ENCODE measurements at regions not wholly inside any gene's neighbourhood (a gene's known extent, or its start where the extent isn't known, plus 50 kb on each side); places are given as distances from the start of the nearest gene placed in this dataset.
A peak's percentile ranks its signal among the peaks of the same experiment; 100 is the strongest.

DNA sequence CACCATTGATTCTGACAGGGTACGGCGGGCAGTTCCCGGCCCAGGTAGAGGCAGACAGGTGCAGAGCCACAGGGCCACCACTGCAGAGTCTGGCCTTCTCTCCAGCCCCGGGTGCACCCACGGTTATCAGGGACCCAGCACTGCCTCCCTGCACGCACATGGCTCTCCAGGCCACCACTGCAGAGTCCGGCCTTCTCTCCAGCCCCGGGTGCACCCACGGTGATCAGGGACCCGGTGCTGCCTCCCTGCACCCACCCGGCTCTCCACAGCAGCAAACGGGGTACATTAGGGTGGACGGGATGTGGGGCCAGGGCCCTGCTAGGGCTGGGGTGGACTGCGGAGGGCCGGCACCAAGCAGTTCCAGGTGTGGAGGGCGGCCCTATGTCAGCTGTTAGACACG, 272.9 kb downstream of the BRD1 start:
- no peak overlapping the region for H3K4me3 ChIP-seq
- peaks cover 0 to 10% (median 0%) of the 10 kb centered on the region in 9 donors for H3K27me3 ChIP-seq
- H3K9me3 ChIP-seq, result peaks cover 0 to 31% (median 8%) of the 10 kb centered on the region in 12 donors
- WGBS, 4 donors, result 83 to 89% (median 86%) methylated on average over 7 to 17 of the region's 17 CpGs
- DNase-seq (peak in 1 of 5 donors; percentile 49), ATAC-seq (no peak)
- no peaks in the 10 kb centered on the region for H3K36me3 ChIP-seq
- no peak overlapping the region for H3K27ac ChIP-seq
- H3K4me1 ChIP-seq, result peaks cover 0 to 7% (median 0%) of the 10 kb centered on the region in 12 donors
- TF ChIP-seq POLR2A (IDR thresholded peaks at IDR 0.05), result no peak
- TF ChIP-seq, protein P1, sequence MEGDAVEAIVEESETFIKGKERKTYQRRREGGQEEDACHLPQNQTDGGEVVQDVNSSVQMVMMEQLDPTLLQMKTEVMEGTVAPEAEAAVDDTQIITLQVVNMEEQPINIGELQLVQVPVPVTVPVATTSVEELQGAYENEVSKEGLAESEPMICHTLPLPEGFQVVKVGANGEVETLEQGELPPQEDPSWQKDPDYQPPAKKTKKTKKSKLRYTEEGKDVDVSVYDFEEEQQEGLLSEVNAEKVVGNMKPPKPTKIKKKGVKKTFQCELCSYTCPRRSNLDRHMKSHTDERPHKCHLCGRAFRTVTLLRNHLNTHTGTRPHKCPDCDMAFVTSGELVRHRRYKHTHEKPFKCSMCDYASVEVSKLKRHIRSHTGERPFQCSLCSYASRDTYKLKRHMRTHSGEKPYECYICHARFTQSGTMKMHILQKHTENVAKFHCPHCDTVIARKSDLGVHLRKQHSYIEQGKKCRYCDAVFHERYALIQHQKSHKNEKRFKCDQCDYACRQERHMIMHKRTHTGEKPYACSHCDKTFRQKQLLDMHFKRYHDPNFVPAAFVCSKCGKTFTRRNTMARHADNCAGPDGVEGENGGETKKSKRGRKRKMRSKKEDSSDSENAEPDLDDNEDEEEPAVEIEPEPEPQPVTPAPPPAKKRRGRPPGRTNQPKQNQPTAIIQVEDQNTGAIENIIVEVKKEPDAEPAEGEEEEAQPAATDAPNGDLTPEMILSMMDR (IDR thresholded peaks at IDR 0.05), result no peak
- intact Hi-C loops (cut with DNase I), result no loop called here

DNA sequence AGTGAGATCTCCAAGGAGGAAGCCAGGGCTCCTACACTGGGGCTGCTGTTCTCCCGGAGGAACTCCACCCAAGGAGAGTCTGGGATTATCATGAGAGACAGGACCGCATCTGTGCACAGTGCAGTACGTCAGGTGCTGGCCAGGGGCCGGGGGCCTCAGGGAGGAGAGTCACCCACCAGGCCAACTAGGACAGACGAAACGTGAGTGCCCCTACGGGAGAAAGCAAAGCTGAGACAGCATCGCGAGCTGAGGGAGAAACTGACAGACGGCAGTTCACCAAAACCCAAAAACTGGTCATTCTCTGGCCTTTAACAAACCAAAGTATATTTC, 273.4 kb downstream of the BRD1 start:
- H3K27ac ChIP-seq, result no peak overlapping the region
- no peak overlapping the region for H3K4me3 ChIP-seq
- intact Hi-C loops (cut with DNase I), result no loop called here
- H3K4me1 ChIP-seq, result peaks cover 0 to 7% (median 0%) of the 10 kb centered on the region in 12 donors
- H3K9me3 ChIP-seq, result peaks cover 0 to 30% (median 8%) of the 10 kb centered on the region in 12 donors
- peaks cover 0 to 10% (median 0%) of the 10 kb centered on the region in 9 donors for H3K27me3 ChIP-seq
- WGBS, 4 donors, result 67 to 82% (median 71%) methylated on average over 10 of the region's 10 CpGs
- DNase-seq, result peak in 1 of 5 donors; percentile 49
- TF ChIP-seq, protein P1 (IDR thresholded peaks at IDR 0.05), result no peak
- no peak for TF ChIP-seq POLR2A (IDR thresholded peaks at IDR 0.05)
- ATAC-seq, result peak in 2 of 4 donors; percentile 33 to 45
- no peaks in the 10 kb centered on the region for H3K36me3 ChIP-seq

DNA sequence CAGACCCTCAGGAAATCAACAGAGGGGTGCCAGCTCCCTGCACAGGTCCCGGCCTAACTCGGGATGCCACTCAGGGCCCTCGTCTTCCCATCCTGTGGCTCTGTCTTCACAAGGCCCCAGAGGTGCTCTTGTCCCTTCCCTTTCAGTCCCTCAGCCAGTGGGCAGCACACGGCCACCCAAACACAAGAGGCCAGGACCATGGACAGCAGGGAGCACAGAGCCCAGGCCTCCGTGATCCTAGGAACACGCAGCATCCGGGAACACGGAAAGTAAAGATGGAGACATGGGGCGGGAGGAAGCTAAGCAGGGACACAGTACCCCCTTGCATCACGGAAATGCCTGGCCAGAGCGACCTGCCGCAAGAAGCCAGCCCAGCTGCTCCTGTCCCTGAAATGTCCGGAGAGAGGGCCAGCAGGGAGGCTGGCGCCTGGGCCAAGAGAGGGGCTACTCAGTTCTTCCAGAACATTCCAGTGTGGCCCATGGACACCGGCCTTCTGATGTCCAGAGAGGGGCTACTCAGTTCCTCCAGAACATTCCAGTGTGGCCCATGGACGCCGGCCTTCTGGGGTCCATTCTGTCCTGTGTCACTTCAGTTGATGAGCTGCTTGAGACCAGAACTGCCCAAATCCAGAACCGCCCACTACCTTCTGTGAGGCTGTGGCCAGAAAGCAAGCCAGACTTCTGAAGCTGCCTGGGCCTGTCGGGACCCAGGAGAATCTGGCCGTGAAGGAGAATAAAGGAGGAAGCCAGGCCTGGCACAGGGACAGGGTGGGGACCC, 274.0 kb downstream of the BRD1 start:
- intact Hi-C loops (cut with DNase I), result no loop called here

DNA sequence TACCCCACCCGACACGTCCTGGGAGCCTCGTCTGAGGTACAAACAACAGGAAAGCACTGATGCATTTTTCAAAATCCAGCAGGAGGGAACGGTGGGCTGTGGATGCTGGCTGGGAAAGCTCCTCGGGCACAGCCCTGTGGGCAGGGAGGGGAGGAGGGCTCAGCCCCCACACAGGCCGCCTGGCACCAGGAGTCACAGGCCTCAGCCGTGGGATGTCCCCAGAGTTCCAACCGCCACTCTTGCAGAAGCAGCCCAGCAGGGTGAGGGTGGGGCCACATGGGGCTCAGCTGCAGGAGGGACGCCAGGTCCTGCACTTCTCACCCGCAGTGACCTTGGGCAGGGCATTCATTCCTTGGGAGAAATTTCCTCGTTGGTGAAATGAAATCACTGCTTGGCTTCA, 274.6 kb downstream of the BRD1 start:
- ATAC-seq, result no peak
- Histone ChIP-seq H3K27me3 (peaks cover 0 to 10% (median 0%) of the 10 kb centered on the region in 9 donors), H3K36me3 (no peaks in the 10 kb centered on the region), H3K27ac (no peak overlapping the region), H3K4me1 (peaks cover 0 to 7% (median 0%) of the 10 kb centered on the region in 12 donors), H3K9me3 (peaks cover 0 to 21% (median 6%) of the 10 kb centered on the region in 12 donors), H3K4me3 (no peak overlapping the region)
- WGBS, 4 donors, result 61 to 74% (median 66%) methylated on average over 6 to 11 of the region's 11 CpGs
- peak in 1 of 5 donors; percentile 47 for DNase-seq
- TF ChIP-seq POLR2A (IDR thresholded peaks at IDR 0.05), result no peak
- TF ChIP-seq, protein P1 (IDR thresholded peaks at IDR 0.05), result no peak
- intact Hi-C loops (cut with DNase I), result no loop called here

More for the DNA sequence above, 274.0 kb downstream of the BRD1 start:
- ATAC-seq (no peak), DNase-seq (peak in 1 of 5 donors; percentile 49)
- Histone ChIP-seq H3K36me3 (no peaks in the 10 kb centered on the region), H3K27ac (no peak overlapping the region), H3K27me3 (peaks cover 0 to 10% (median 0%) of the 10 kb centered on the region in 9 donors), H3K9me3 (peaks cover 0 to 25% (median 8%) of the 10 kb centered on the region in 12 donors), H3K4me1 (peaks cover 0 to 7% (median 0%) of the 10 kb centered on the region in 12 donors), H3K4me3 (no peak overlapping the region)
- no peak for TF ChIP-seq POLR2A (IDR thresholded peaks at IDR 0.05)
- TF ChIP-seq, protein P1 (IDR thresholded peaks at IDR 0.05), result no peak
- WGBS, 4 donors, result 64 to 76% (median 72%) methylated on average over 14 to 20 of the region's 20 CpGs

All from heart left ventricle (tissue), 16 donors.